Aorta (tissue), 5 donors: ENCODE measurements at regions not wholly inside any gene's neighbourhood (a gene's known extent, or its start where the extent isn't known, plus 50 kb on each side); places are given as distances from the start of the nearest gene placed in this dataset.
A peak's percentile ranks its signal among the peaks of the same experiment; 100 is the strongest.

ENCODE experiments used
- ATAC-seq: fragments of 200-7000 bp; cut with Tn5 transposase; one replicate; pipeline ENCODE4 v1.9.1; 2022; ENCODE audit warnings: moderate library complexity; ENCODE audit not compliant: low FRiP score
- DNase-seq, 2 donors: peaks; one replicate each; pipeline ENCODE4 v3.0.0-alpha.2; 2020
- H3K27ac ChIP-seq, 2 donors: one replicate each; pipeline ENCODE4 v1.5.1; 2013; ENCODE audit warnings: low read length in 2 of 2, mild to moderate bottlenecking in 2 of 2, moderate library complexity in 2 of 2, control low read depth in 1 of 2, inconsistent platforms in 1 of 2, low read depth in 1 of 2
- H3K27me3 ChIP-seq, 2 donors: one replicate each; pipeline ENCODE4 v1.6.1; 2013; ENCODE audit warnings: control low read depth in 1 of 2, low read length in 1 of 2, mild to moderate bottlenecking in 1 of 2, moderate library complexity in 1 of 2; ENCODE audit not compliant: insufficient read depth in 2 of 2, control insufficient read depth in 1 of 2
- H3K36me3 ChIP-seq, 2 donors: one replicate each; pipeline ENCODE4 v1.6.1; 2013; ENCODE audit warnings: control low read depth in 1 of 2, low read length in 1 of 2, mild to moderate bottlenecking in 1 of 2; ENCODE audit not compliant: insufficient read depth in 2 of 2, control insufficient read depth in 1 of 2
- H3K4me1 ChIP-seq, 2 donors: one replicate each; pipeline ENCODE4 v1.6.1; 2013; ENCODE audit warnings: low read length in 2 of 2, control low read depth in 1 of 2, mild to moderate bottlenecking in 1 of 2, moderate library complexity in 1 of 2; ENCODE audit not compliant: insufficient read depth in 2 of 2, control insufficient read depth in 1 of 2
- H3K4me3 ChIP-seq, 2 donors: one replicate each; pipeline ENCODE4 v1.5.1; 2013; ENCODE audit warnings: low read length in 2 of 2, control low read depth in 1 of 2, mild to moderate bottlenecking in 1 of 2
- H3K9me3 ChIP-seq: one replicate; pipeline ENCODE4 v1.6.1; 2013; ENCODE audit warnings: mild to moderate bottlenecking, low read length; ENCODE audit not compliant: control insufficient read depth
- WGBS, 2 donors: extraction: QIAGEN DNeasy Blood & Tissue Kit; methylation state at CpG; one replicate each; pipeline ENCODE4 v1.1.7; 2013; 5-methylcytosine and 5-hydroxymethylcytosine counted together
- intact Hi-C, 2 donors: fragments of 100-400 bp; cut with DNase I; formaldehyde crosslinking; loops; one replicate each; pipeline versions ENCODE4 v1.14.2 to v1.15.0; 2022
- donor health status: healthy with polysubstance abuse.
- donor health status: Bipolar disorder and iron deficiency.
- donor health status: DM: no; HTN: no; CAD: no.
- donor health status: DM: no; HTN: no; CAD: no.
- donor health status: DM: yes; HTN: yes; CAD: no.

- WGBS, 2 donors, result 70 to 74% methylated on average over 8 of the region's 8 CpGs
Observed at GRCh38 chr10:98332623-98333269, 64.8 kb upstream of the LOXL4 start.

GRCh38 chr10:98331885-98332284 is 63.9 kb upstream of the LOXL4 start:
- H3K4me3 ChIP-seq, result no peak overlapping the region
- intact Hi-C loops, result no loop called here
- H3K4me1 ChIP-seq, result no peaks in the 10 kb centered on the region
- no peaks in the 10 kb centered on the region for H3K27me3 ChIP-seq
- DNase-seq (no peak), ATAC-seq (no peak)
- H3K27ac ChIP-seq, result no peak overlapping the region
- WGBS, 2 donors, result 48 to 60% methylated on average over 6 of the region's 6 CpGs
- H3K36me3 ChIP-seq, result no peaks in the 10 kb centered on the region
- no peaks in the 10 kb centered on the region for H3K9me3 ChIP-seq

More at GRCh38 chr10:98332623-98333269, 64.8 kb upstream of the LOXL4 start:
- DNase-seq (no peak), ATAC-seq (no peak)
- no peak overlapping the region for H3K4me3 ChIP-seq
- H3K9me3 ChIP-seq, result no peaks in the 10 kb centered on the region
- H3K27ac ChIP-seq, result no peak overlapping the region
- H3K4me1 ChIP-seq, result no peaks in the 10 kb centered on the region
- H3K36me3 ChIP-seq, result no peaks in the 10 kb centered on the region
- no peaks in the 10 kb centered on the region for H3K27me3 ChIP-seq
- intact Hi-C loops, result no loop called here

GRCh38 chr10:98330987-98331386 is 63.0 kb upstream of the LOXL4 start:
- no peaks in the 10 kb centered on the region for H3K9me3 ChIP-seq
- ATAC-seq (no peak), DNase-seq (no peak)
- H3K27me3 ChIP-seq, result no peaks in the 10 kb centered on the region
- H3K36me3 ChIP-seq, result no peaks in the 10 kb centered on the region
- 68% methylated on average over 7 of the region's 7 CpGs for WGBS, 2 donors
- intact Hi-C loops, result no loop called here
- H3K27ac ChIP-seq, result no peak overlapping the region
- no peaks in the 10 kb centered on the region for H3K4me1 ChIP-seq
- H3K4me3 ChIP-seq, result no peak overlapping the region

- intact Hi-C loops, result no loop called here
- WGBS, 2 donors, result 99 to 100% methylated on average over 1 of the region's 1 CpG
Observed at GRCh38 chr10:98328640-98329039, 60.6 kb upstream of the LOXL4 start.

GRCh38 chr10:98328163-98328562 is 60.2 kb upstream of the LOXL4 start:
- WGBS, 2 donors, result 85 to 91% methylated on average over 3 of the region's 3 CpGs
- no peak overlapping the region for H3K27ac ChIP-seq
- no peaks in the 10 kb centered on the region for H3K36me3 ChIP-seq
- no peak for ATAC-seq
- H3K4me1 ChIP-seq, result no peaks in the 10 kb centered on the region
- no peaks in the 10 kb centered on the region for H3K9me3 ChIP-seq
- intact Hi-C loops, result no loop called here
- no peak for DNase-seq
- H3K27me3 ChIP-seq, result no peaks in the 10 kb centered on the region
- no peak overlapping the region for H3K4me3 ChIP-seq

More at GRCh38 chr10:98328640-98329039, 60.6 kb upstream of the LOXL4 start:
- H3K27me3 ChIP-seq, result no peaks in the 10 kb centered on the region
- no peaks in the 10 kb centered on the region for H3K9me3 ChIP-seq
- no peaks in the 10 kb centered on the region for H3K36me3 ChIP-seq
- DNase-seq, result no peak
- no peak for ATAC-seq
- H3K4me3 ChIP-seq, result no peak overlapping the region
- H3K27ac ChIP-seq, result no peak overlapping the region
- no peaks in the 10 kb centered on the region for H3K4me1 ChIP-seq

GRCh38 chr10:98326621-98327027 is 58.6 kb upstream of the LOXL4 start:
- no peaks in the 10 kb centered on the region for H3K9me3 ChIP-seq
- no peak for ATAC-seq
- WGBS, 2 donors, result 17 to 23% methylated on average over 15 of the region's 15 CpGs

GRCh38 chr10:98323221-98324164 is 55.5 kb upstream of the LOXL4 start:
- H3K36me3 ChIP-seq, result no peaks in the 10 kb centered on the region
- H3K9me3 ChIP-seq, result no peaks in the 10 kb centered on the region
- DNase-seq (peak; percentile 90 to 91), ATAC-seq (peak; percentile 70)
- intact Hi-C loops, result no loop called here
- H3K4me3 ChIP-seq, result no peak overlapping the region
- H3K4me1 ChIP-seq, result no peaks in the 10 kb centered on the region
- WGBS, 2 donors, result 51 to 64% methylated on average over 4 of the region's 4 CpGs
- H3K27me3 ChIP-seq, result no peaks in the 10 kb centered on the region
- no peak overlapping the region for H3K27ac ChIP-seq

More at GRCh38 chr10:98326621-98327027, 58.6 kb upstream of the LOXL4 start:
- DNase-seq, result no peak
- H3K27me3 ChIP-seq, result no peaks in the 10 kb centered on the region
- H3K4me3 ChIP-seq, result no peak overlapping the region
- no peaks in the 10 kb centered on the region for H3K36me3 ChIP-seq
- H3K4me1 ChIP-seq, result no peaks in the 10 kb centered on the region
- H3K27ac ChIP-seq, result no peak overlapping the region
- intact Hi-C loops, result no loop called here

GRCh38 chr10:98321186-98321780 is 53.3 kb upstream of the LOXL4 start:
- no peak overlapping the region for H3K4me3 ChIP-seq
- intact Hi-C loops, result no loop called here
- 86 to 88% methylated on average over 18 of the region's 18 CpGs for WGBS, 2 donors
- no peaks in the 10 kb centered on the region for H3K9me3 ChIP-seq
- H3K27ac ChIP-seq, result no peak overlapping the region
- no peaks in the 10 kb centered on the region for H3K27me3 ChIP-seq
- DNase-seq (no peak), ATAC-seq (no peak)
- no peaks in the 10 kb centered on the region for H3K36me3 ChIP-seq
- no peaks in the 10 kb centered on the region for H3K4me1 ChIP-seq
